ENCODE measurements at regions not wholly inside any gene's neighbourhood (a gene's known extent, or its start where the extent isn't known, plus 50 kb on each side); places are given as distances from the start of the nearest gene placed in this dataset.
"Not testable (repeated sequence)": the region's sequence is repeated elsewhere in the genome, so short reads cannot be mapped to it uniquely, and the experiment has no call there.

- no peak for DNase-seq (ENCODE audit: low read depth)
These were observed 104.0 kb upstream of the IGLL5 start for GRCh38 chr22:22783575-22783974.

DNA sequence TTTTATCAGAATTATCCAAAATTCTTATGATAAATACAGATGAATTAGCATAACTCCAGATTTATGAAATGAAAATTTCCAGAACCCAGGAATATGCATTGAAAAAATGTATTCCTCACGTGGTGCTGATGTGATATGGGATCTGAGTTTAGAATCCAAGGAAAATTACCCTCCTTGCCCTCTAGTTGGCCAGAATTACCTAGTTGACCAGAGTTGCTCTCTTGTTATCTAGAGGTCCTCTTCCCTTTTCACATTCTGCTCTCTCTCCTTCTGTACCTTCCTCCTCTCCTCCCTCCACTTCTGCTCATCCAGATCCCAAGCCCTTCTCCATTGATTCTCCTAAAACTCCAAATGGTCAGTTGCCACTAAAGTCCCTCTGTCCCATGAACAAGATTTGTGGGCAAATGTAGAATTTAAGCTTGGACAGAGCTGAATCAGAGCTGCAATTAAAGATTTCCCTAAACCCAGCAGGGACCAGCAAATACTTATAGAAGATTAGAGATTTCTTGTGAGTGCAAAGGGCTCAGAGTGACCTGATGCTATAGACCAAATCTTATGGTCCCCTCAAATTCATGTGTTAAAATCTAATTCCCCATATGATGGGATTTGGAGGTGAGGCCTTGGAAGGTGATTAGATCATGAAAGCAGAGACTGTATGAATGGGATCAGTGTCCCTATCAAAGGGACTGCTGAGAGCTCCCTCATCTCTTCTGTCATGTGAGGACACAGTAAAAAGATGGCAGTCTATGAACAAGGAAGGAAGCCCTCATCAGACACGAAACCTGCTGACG is 103.2 kb upstream of the IGLL5 start:
- no peak for DNase-seq (ENCODE audit: low read depth)

DNA sequence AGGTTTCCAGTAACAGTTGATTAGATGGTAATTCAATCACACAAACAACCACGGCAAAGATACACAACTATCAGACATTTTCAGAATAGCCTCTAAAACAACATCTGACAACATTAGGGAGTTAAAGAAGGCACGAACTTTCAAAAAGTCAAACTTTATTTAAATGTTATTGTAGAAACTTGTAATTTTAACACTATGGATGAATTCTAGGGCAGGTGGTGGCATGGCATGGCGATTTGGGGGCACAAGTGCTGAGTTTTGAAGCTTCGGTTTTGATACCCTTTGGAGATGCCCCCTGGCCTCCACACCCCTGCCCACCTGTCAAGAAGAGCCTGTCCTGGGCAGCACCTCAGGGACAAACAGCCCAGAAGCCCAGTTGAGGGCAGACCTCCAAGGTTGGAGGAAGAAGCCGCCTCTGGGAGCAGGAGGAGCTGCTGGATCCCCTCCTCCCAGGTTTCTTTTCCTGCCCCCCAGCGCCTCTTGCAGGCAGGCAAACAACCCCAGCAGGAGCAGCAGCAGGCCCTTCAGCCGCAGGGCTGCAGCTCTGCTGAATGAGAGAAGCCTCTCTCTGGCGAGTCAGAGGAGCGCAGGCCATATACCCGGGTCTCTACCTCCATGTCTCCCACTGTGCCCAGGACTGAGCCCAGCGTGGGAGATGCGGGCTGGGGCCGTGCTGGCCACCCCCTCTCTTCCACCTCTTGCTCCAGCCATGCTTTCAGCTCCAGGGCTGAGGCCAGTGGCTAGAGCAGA is 102.1 kb upstream of the IGLL5 start:
- no peak for DNase-seq (ENCODE audit: low read depth)

- DNase-seq (ENCODE audit: low read depth) = no peak
These were observed 101.1 kb upstream of the IGLL5 start for GRCh38 chr22:22786301-22787115.

DNA sequence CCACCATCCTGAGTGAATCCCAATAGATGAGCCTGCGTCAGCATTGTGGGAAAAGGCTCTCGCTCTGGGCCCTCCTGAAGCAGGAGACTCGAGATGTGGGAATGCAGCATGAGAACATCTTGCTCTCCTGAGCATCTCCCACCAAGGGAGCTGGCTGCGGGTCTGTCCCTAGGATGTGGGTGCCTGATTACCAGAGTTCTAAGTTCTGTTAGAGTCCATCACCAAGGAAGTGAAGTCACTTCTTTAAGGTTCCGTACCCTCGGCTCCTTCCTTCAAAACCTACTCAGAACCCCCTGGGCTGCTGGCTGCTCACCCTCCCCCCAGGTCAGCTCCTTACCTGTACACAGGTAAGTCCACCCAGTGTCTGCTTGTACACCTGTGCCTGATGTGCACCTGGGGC is 100.5 kb upstream of the IGLL5 start:
- DNase-seq (ENCODE audit: low read depth) = no peak

DNA sequence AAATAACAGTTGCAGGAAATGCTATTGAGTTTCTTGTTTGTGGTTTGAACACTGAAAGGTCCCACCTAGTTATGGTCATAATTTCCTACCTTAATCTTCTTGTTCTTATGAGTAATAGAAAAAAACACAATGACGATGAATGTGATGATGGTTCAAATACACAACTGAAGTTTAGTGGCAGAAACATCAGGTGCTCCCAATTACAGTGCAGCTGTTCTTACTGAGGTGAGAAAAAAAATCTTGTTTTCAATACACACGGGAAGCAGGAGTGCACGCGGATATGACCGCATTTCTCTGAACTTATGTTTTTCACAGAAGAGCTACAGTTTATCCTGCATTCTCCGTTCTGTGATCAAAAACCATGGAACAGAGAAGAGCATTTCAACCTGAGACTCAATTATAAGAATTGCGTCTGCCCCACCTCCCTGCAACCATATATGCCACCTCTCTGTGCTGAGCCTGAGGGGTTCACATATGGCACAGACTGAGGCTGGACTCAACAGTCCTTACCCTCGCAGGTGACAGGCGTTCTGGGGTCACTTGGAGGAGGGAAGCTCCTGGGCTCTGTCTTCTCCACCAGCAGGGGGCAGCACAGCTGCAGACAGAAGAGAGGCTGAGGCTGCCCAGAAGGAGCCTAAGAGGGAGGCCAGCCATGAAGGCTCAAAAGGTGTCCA is 99.7 kb upstream of the IGLL5 start:
- DNase-seq (ENCODE audit: low read depth) = peak; percentile 58

- no peak for DNase-seq (ENCODE audit: low read depth)
These were observed 99.1 kb upstream of the IGLL5 start for GRCh38 chr22:22788460-22789037.

- DNase-seq (ENCODE audit: low read depth) = no peak
These were observed 98.2 kb upstream of the IGLL5 start for GRCh38 chr22:22789233-22789921.

GRCh38 chr22:22789922-22790845 is 97.4 kb upstream of the IGLL5 start:
- DNase-seq (ENCODE audit: low read depth) = no peak

- no peak for DNase-seq (ENCODE audit: low read depth)
These were observed 96.0 kb upstream of the IGLL5 start for GRCh38 chr22:22791438-22792181.

GRCh38 chr22:22792205-22792786 is 95.3 kb upstream of the IGLL5 start:
- DNase-seq (ENCODE audit: low read depth) = not testable (repeated sequence)

DNA sequence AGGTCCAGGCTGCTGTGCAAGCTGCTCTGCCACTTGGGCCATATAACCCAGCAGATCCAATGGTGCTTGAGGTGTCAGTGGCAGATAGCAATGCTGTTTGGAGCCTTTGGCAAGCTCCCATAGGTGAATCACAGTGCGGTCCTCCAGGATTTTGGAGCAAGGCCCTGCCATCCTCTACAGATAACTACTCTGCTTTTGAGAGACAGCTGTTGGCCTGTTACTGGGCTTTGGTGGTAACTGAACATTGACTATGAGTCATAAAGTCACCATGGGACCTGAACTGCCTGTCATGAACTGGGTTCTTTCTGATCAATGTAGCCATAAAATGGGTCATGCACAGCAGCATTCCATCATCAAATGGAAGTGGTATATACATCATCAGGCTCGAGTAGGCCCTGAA is 92.0 kb upstream of the IGLL5 start:
- DNase-seq (ENCODE audit: low read depth) = not testable (repeated sequence)

DNA sequence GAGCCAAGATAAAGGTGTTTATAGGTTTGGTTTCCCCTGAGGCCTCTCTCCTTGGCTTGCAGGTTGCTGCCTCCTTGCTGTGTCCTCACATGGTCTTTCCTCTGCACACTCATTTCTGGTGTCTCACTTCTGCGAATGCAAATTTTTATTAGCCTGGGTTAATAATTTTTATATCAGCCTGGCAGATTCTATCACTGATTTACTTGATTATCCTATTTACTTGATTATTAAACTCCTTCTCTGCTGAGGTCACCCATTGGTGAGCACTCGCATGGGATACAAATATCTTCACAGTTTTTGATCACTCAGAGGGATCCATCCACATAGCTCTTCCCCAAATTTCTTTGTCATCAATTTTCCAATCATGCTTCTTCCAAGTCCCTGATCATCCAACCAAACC is 90.9 kb upstream of the IGLL5 start:
- no peak for DNase-seq (ENCODE audit: low read depth)

DNA sequence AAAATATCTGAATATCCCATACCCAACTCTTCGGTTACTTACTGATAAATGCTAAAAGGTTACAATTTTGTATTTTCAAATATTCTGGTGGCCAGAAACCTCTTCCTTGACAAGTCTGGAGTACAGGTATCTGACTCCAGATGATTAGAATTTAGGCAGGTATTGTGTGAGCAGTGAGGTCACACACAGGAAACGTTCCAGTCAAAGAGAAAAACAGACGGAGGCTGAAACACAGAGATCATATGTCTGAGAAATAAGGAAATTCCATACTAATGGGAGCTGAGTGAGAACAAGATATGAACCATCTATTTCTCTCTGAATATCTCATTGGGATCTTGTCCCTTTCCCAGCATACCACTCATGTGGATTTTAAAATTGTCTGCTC is 89.4 kb upstream of the IGLL5 start:
- DNase-seq (ENCODE audit: low read depth) = no peak

DNA sequence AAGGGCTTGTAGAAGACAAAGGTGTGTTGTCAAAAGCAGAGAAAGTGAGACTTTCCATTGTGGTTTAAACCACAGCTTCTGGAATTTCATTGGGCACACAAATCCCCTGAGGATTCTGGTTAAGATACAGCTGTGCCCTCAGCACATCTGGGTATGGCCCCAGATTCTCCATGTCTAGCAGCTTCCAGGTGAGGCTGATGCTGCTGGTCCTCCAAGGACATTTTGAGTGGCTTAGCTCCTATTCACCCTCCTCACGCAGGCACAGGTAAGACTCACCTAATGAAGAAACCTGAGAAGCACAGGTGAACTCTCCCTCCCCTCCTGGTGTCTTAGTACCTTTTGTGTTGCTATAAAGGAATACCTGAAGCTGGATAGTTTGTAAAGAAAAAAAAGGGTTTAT is 88.9 kb upstream of the IGLL5 start:
- no peak for DNase-seq (ENCODE audit: low read depth)

GRCh38 chr22:22799561-22799960 is 88.1 kb upstream of the IGLL5 start:
- DNase-seq (ENCODE audit: low read depth) = no peak

DNA sequence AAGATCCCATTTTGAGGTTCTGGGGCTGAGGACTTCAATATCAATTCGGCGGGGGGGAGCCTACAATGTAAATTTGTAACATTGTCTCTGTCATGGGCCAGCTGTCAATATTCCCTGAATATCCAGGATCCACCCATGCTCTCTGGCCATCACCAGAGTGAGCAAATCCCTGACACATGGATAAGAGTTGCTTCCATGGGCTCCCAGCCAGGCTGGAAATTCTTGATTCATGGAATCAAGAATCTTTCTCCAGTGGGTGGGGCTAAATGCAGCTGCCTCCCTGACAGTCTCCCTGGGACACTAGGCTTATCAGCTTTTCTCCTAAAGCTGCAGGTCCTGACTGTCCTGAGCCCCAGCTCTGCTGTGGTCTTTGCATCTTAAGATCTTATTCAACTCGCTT is 86.9 kb upstream of the IGLL5 start:
- no peak for DNase-seq (ENCODE audit: low read depth)

- DNase-seq (ENCODE audit: low read depth) = no peak
These were observed 85.2 kb upstream of the IGLL5 start for GRCh38 chr22:22802339-22802970.
